C4-2B (cell line): ENCODE measurements at regions not wholly inside any gene's neighbourhood (a gene's known extent, or its start where the extent isn't known, plus 50 kb on each side); places are given as distances from the start of the nearest gene placed in this dataset.

ENCODE experiments used
- CTCF ChIP-seq: fragments of 450-650 bp; conservative IDR thresholded peaks from 2 replicates; pipeline ENCODE4 v1.5.1; 2017; ENCODE audit warnings: mild to moderate bottlenecking
- ZFX ChIP-seq: fragments of 450-650 bp; IDR thresholded peaks from 2 replicates; pipeline ENCODE4 v1.6.1; 2017

GRCh38 chrX:1072637-1073377, 139.6 kb downstream of the CRLF2 start:
- TF ChIP-seq CTCF (no peak), ZFX (no peak)
